Thymus (tissue), 11 donors: ENCODE measurements at regions not wholly inside any gene's neighbourhood (a gene's known extent, or its start where the extent isn't known, plus 50 kb on each side); places are given as distances from the start of the nearest gene placed in this dataset.
"Not testable (repeated sequence)": the region's sequence is repeated elsewhere in the genome, so short reads cannot be mapped to it uniquely, and the experiment has no call there.

Source experiments
- DNase-seq, 9 donors: peaks; one replicate each; pipeline ENCODE4 v3.0.0-alpha.2; 2013; ENCODE audit warnings: low spot score in 9 of 9, low read depth in 6 of 9, missing footprints in 1 of 9
- H3K27ac ChIP-seq, 2 donors: one replicate each; pipeline ENCODE4 v1.5.1; 2013; ENCODE audit warnings: control low read depth in 1 of 2, low read depth in 1 of 2, low read length in 1 of 2, mild to moderate bottlenecking in 1 of 2, moderate library complexity in 1 of 2
- H3K27me3 ChIP-seq, 2 donors: one replicate each; pipeline ENCODE4 v1.5.1; 2013; ENCODE audit warnings: low read length in 1 of 2; ENCODE audit not compliant: control insufficient read depth in 2 of 2, insufficient read depth in 1 of 2
- H3K36me3 ChIP-seq, 2 donors: one replicate each; pipeline ENCODE4 v1.5.1; 2013; ENCODE audit warnings: low read length in 1 of 2, mild to moderate bottlenecking in 1 of 2, moderate library complexity in 1 of 2; ENCODE audit not compliant: control insufficient read depth in 2 of 2, insufficient read depth in 2 of 2
- H3K4me1 ChIP-seq, 2 donors: one replicate each; pipeline ENCODE4 v1.5.1; 2013; ENCODE audit warnings: low read length in 2 of 2; ENCODE audit not compliant: control insufficient read depth in 2 of 2, insufficient read depth in 2 of 2
- H3K4me3 ChIP-seq, 2 donors: one replicate each; pipeline ENCODE4 v1.5.1; 2013; ENCODE audit warnings: low read length in 2 of 2, control low read depth in 1 of 2, mild to moderate bottlenecking in 1 of 2
- H3K9me3 ChIP-seq, 2 donors: one replicate each; pipeline ENCODE4 v1.5.1; 2013; ENCODE audit warnings: low read length in 1 of 2, mild to moderate bottlenecking in 1 of 2; ENCODE audit not compliant: control insufficient read depth in 2 of 2, insufficient read depth in 1 of 2
- WGBS: extraction: QIAGEN DNeasy Blood & Tissue Kit; methylation state at CpG from one replicate; pipeline ENCODE4 v1.1.7; 2013; 5-methylcytosine and 5-hydroxymethylcytosine counted together
- donor health status: healthy.

- H3K27me3 ChIP-seq = no peaks in the 10 kb centered on the region
- 18% methylated on average over 4 of the region's 4 CpGs for WGBS
Observed at GRCh38 chr16:9658164-9658563, 524.1 kb downstream of the GRIN2A start.

GRCh38 chr16:9658586-9658985, 523.6 kb downstream of the GRIN2A start:
- no peaks in the 10 kb centered on the region for H3K36me3 ChIP-seq
- H3K4me3 ChIP-seq = no peak overlapping the region
- H3K9me3 ChIP-seq = no peaks in the 10 kb centered on the region
- no peak overlapping the region for H3K27ac ChIP-seq
- H3K4me1 ChIP-seq = no peaks in the 10 kb centered on the region
- DNase-seq = no peak
- no peaks in the 10 kb centered on the region for H3K27me3 ChIP-seq
- 79% methylated on average over 5 of the region's 5 CpGs for WGBS

More at GRCh38 chr16:9658164-9658563, 524.1 kb downstream of the GRIN2A start:
- no peaks in the 10 kb centered on the region for H3K36me3 ChIP-seq
- DNase-seq = no peak
- H3K27ac ChIP-seq = no peak overlapping the region
- no peaks in the 10 kb centered on the region for H3K4me1 ChIP-seq
- no peaks in the 10 kb centered on the region for H3K9me3 ChIP-seq
- no peak overlapping the region for H3K4me3 ChIP-seq

GRCh38 chr16:9660898-9661297, 521.3 kb downstream of the GRIN2A start:
- no peaks in the 10 kb centered on the region for H3K9me3 ChIP-seq
- H3K4me3 ChIP-seq = no peak overlapping the region
- H3K36me3 ChIP-seq = no peaks in the 10 kb centered on the region
- no peak for DNase-seq
- no peak overlapping the region for H3K27ac ChIP-seq
- WGBS = 78% methylated on average over 6 of the region's 6 CpGs
- H3K4me1 ChIP-seq = no peaks in the 10 kb centered on the region
- H3K27me3 ChIP-seq = no peaks in the 10 kb centered on the region

- no peaks in the 10 kb centered on the region for H3K36me3 ChIP-seq
- 60% methylated on average over 10 of the region's 10 CpGs for WGBS
- no peak overlapping the region for H3K4me3 ChIP-seq
- H3K27me3 ChIP-seq = no peaks in the 10 kb centered on the region
- H3K9me3 ChIP-seq = no peaks in the 10 kb centered on the region
- no peaks in the 10 kb centered on the region for H3K4me1 ChIP-seq
- H3K27ac ChIP-seq = no peak overlapping the region
- no peak for DNase-seq
Observed at GRCh38 chr16:9661336-9662017, 520.8 kb downstream of the GRIN2A start.

- Histone ChIP-seq H3K4me3 (no peak overlapping the region), H3K27ac (no peak overlapping the region), H3K27me3 (no peaks in the 10 kb centered on the region), H3K36me3 (no peaks in the 10 kb centered on the region), H3K9me3 (no peaks in the 10 kb centered on the region), H3K4me1 (no peaks in the 10 kb centered on the region)
- WGBS = 92% methylated on average over 2 of the region's 2 CpGs
- DNase-seq = no peak
Observed at GRCh38 chr16:9663588-9663987, 518.6 kb downstream of the GRIN2A start.

GRCh38 chr16:9665851-9666271, 516.4 kb downstream of the GRIN2A start:
- Histone ChIP-seq H3K36me3 (no peaks in the 10 kb centered on the region), H3K9me3 (no peaks in the 10 kb centered on the region), H3K27ac (no peak overlapping the region), H3K27me3 (no peaks in the 10 kb centered on the region), H3K4me1 (no peaks in the 10 kb centered on the region), H3K4me3 (no peak overlapping the region)
- no peak for DNase-seq
- WGBS = 83% methylated on average over 5 of the region's 5 CpGs

- H3K4me3 ChIP-seq = no peak overlapping the region
- no peak overlapping the region for H3K27ac ChIP-seq
- H3K36me3 ChIP-seq = no peaks in the 10 kb centered on the region
- WGBS = 84% methylated on average over 9 of the region's 9 CpGs
- H3K9me3 ChIP-seq = no peaks in the 10 kb centered on the region
- no peak for DNase-seq
- no peaks in the 10 kb centered on the region for H3K27me3 ChIP-seq
- no peaks in the 10 kb centered on the region for H3K4me1 ChIP-seq
Observed at GRCh38 chr16:9666834-9667480, 515.3 kb downstream of the GRIN2A start.

GRCh38 chr16:9670033-9670432, 512.2 kb downstream of the GRIN2A start:
- no peak for DNase-seq

GRCh38 chr16:9670616-9671015, 511.6 kb downstream of the GRIN2A start:
- not testable (repeated sequence) for H3K27me3 ChIP-seq, H3K4me3 ChIP-seq, H3K9me3 ChIP-seq, DNase-seq, H3K27ac ChIP-seq, H3K36me3 ChIP-seq, H3K4me1 ChIP-seq
- WGBS = 71% methylated on average over 5 of the region's 5 CpGs

More at GRCh38 chr16:9670033-9670432, 512.2 kb downstream of the GRIN2A start:
- no peaks in the 10 kb centered on the region for H3K36me3 ChIP-seq
- WGBS = 38% methylated on average over 5 of the region's 5 CpGs
- H3K27ac ChIP-seq = no peak overlapping the region
- no peaks in the 10 kb centered on the region for H3K9me3 ChIP-seq
- no peak overlapping the region for H3K4me3 ChIP-seq
- no peaks in the 10 kb centered on the region for H3K4me1 ChIP-seq
- no peaks in the 10 kb centered on the region for H3K27me3 ChIP-seq
